ENCODE measurements at regions not wholly inside any gene's neighbourhood (a gene's known extent, or its start where the extent isn't known, plus 50 kb on each side); places are given as distances from the start of the nearest gene placed in this dataset.

DNA sequence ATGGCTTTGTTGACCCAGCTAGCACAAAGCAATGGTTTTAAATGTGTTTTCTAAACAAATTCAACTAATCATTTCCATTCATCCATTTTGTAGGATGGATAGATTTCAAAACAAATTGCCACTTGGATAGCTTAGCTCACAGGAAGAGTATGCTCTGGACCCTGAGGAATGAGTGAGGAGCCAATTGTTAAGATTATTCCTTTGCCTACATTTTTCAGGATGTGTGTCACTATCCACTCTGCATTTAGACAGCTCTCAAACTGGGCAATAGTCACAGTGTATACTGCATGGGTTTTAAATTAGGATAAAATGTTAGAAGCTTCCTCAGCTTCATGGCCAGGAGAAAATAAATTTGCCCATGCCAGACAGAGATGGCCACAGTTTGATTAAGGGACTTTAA lies 605.6 kb upstream of the TEX47 start:
- Histone ChIP-seq H3K4me1 (ENCODE audit: control insufficient read depth in 1 of 2, insufficient read depth in 2 of 2, low read length in 2 of 2) (peaks cover 0 to 15% of the 10 kb centered on the region in 2 donors), H3K9me3 (ENCODE audit: control insufficient read depth in 1 of 2, low read length in 2 of 2) (peaks cover 0 to 2% of the 10 kb centered on the region in 2 donors), H3K27ac (ENCODE audit: low read length) (no peak overlapping the region), H3K36me3 (ENCODE audit: control insufficient read depth in 1 of 2, insufficient read depth in 2 of 2, low read length in 2 of 2) (no peaks in the 10 kb centered on the region), H3K4me3 (ENCODE audit: low read depth in 1 of 2, low read length in 2 of 2) (no peak overlapping the region), H3K27me3 (ENCODE audit: low read depth, low read length) (no peaks in the 10 kb centered on the region)

DNA sequence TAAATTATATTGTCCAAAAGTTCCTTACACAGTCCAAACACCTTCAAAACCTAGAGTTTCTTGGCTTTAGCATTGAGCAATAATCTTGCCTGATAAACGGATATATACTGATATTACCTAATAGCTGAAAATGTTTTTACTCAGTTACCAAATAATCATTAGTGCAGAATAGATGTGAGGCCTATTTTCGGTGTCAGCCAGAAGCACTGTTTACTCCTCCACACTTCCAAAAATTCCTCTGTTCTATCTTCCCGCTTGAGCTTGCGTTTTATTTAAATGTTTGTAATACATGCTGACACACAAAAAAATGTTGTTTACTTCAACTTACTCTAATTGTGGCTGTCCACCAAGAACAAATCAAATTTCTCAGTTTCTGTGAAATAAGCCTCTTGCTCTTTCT lies 606.2 kb upstream of the TEX47 start:
- H3K36me3 ChIP-seq (ENCODE audit: control insufficient read depth in 1 of 2, insufficient read depth in 2 of 2, low read length in 2 of 2), result no peaks in the 10 kb centered on the region
- H3K27ac ChIP-seq (ENCODE audit: low read length), result no peak overlapping the region
- no peaks in the 10 kb centered on the region for H3K27me3 ChIP-seq (ENCODE audit: low read depth, low read length)
- peaks cover 0 to 2% of the 10 kb centered on the region in 2 donors for H3K9me3 ChIP-seq (ENCODE audit: control insufficient read depth in 1 of 2, low read length in 2 of 2)
- H3K4me3 ChIP-seq (ENCODE audit: low read depth in 1 of 2, low read length in 2 of 2), result no peak overlapping the region
- peaks cover 0 to 15% of the 10 kb centered on the region in 2 donors for H3K4me1 ChIP-seq (ENCODE audit: control insufficient read depth in 1 of 2, insufficient read depth in 2 of 2, low read length in 2 of 2)

DNA sequence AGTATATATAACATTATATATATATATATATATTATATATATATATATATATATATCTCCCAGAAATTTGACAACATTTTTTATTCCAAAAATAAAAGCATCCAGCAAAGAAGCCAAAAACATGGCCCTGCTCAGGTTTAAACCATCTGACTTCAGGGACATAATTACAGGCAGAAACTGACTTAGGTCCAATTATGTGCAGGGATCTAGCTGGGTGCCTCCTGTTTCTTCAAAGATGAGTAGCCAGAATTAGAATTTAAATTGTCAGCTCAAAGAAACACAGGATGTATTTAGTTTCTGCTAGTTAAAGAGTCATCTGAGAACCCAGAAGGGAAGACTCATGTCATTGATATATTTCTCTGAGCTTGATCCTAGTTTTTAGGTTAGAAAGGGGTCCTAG lies 656.4 kb upstream of the TEX47 start:
- H3K4me1 ChIP-seq (ENCODE audit: control insufficient read depth in 1 of 2, insufficient read depth in 2 of 2, low read length in 2 of 2), result no peaks in the 10 kb centered on the region
- no peak overlapping the region for H3K27ac ChIP-seq (ENCODE audit: low read length)
- H3K4me3 ChIP-seq (ENCODE audit: low read depth in 1 of 2, low read length in 2 of 2), result no peak overlapping the region
- H3K27me3 ChIP-seq (ENCODE audit: low read depth, low read length), result no peaks in the 10 kb centered on the region
- no peaks in the 10 kb centered on the region for H3K36me3 ChIP-seq (ENCODE audit: control insufficient read depth in 1 of 2, insufficient read depth in 2 of 2, low read length in 2 of 2)
- H3K9me3 ChIP-seq (ENCODE audit: control insufficient read depth in 1 of 2, low read length in 2 of 2), result no peaks in the 10 kb centered on the region

DNA sequence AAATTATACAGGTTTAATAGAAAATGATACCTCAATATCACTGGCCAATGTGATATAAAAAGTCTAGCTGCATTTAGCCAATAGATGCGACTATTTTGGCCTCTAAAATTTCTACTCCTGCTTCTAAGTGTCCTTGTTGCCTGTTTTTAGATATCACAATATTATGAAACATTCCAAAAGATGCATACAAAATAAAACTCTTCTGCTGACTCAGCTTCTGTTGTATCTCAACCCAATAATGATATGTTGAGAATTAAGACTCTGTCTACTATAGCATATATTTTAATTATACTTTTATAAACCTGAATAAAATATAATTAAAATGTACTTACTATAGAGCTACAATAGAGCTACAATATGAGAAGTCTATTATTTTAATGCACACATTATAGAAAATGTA lies 661.0 kb upstream of the TEX47 start:
- no peak overlapping the region for H3K4me3 ChIP-seq (ENCODE audit: low read depth in 1 of 2, low read length in 2 of 2)

DNA sequence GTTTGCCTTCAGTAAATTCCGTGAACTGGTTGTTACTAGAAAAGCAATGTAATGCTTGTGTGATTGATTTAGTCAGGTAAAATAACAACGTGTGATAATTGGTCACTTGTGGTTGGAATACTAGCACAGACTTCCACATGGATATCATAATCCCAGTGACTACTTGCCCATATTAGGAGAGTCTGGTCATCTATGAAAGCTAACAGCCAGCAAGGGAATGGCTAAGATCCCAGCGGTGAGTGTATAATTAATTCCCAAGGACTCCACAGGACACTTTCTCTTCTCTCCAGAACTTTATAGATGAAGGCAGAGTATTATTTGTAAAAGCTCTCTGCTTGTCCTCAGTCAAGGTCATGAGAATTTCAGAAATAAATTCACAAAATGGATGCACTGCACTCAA lies 662.6 kb upstream of the TEX47 start:
- H3K36me3 ChIP-seq (ENCODE audit: control insufficient read depth in 1 of 2, insufficient read depth in 2 of 2, low read length in 2 of 2), result no peaks in the 10 kb centered on the region
- no peaks in the 10 kb centered on the region for H3K9me3 ChIP-seq (ENCODE audit: control insufficient read depth in 1 of 2, low read length in 2 of 2)
- no peak overlapping the region for H3K27ac ChIP-seq (ENCODE audit: low read length)
- H3K4me3 ChIP-seq (ENCODE audit: low read depth in 1 of 2, low read length in 2 of 2), result no peak overlapping the region
- H3K27me3 ChIP-seq (ENCODE audit: low read depth, low read length), result no peaks in the 10 kb centered on the region
- H3K4me1 ChIP-seq (ENCODE audit: control insufficient read depth in 1 of 2, insufficient read depth in 2 of 2, low read length in 2 of 2), result no peaks in the 10 kb centered on the region

More for the DNA sequence above, 661.0 kb upstream of the TEX47 start:
- Histone ChIP-seq H3K27me3 (ENCODE audit: low read depth, low read length) (no peaks in the 10 kb centered on the region), H3K36me3 (ENCODE audit: control insufficient read depth in 1 of 2, insufficient read depth in 2 of 2, low read length in 2 of 2) (no peaks in the 10 kb centered on the region), H3K27ac (ENCODE audit: low read length) (no peak overlapping the region), H3K4me1 (ENCODE audit: control insufficient read depth in 1 of 2, insufficient read depth in 2 of 2, low read length in 2 of 2) (no peaks in the 10 kb centered on the region), H3K9me3 (ENCODE audit: control insufficient read depth in 1 of 2, low read length in 2 of 2) (no peaks in the 10 kb centered on the region)

DNA sequence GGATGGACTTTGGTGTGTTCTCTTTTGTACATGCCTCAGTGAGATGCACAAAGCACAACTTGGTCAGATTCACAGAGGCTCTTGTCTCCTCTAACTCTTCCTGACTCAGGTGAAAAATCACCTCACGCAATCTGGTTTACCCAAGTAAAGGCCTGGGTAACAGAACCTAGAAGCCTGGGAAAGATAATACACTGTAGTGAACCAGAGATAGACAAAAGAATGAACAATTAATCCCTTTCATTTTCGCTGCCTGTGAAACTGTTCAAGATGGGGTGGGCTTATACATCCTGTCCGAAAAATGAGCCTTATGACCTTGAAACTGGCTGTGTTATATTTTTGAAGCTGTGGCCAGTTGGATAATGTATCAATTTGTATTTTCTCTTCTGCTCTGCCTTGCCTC lies 678.9 kb upstream of the TEX47 start:
- Histone ChIP-seq H3K36me3 (ENCODE audit: control insufficient read depth in 1 of 2, insufficient read depth in 2 of 2, low read length in 2 of 2) (no peaks in the 10 kb centered on the region), H3K27me3 (ENCODE audit: low read depth, low read length) (no peaks in the 10 kb centered on the region), H3K27ac (ENCODE audit: low read length) (no peak overlapping the region), H3K4me3 (ENCODE audit: low read depth in 1 of 2, low read length in 2 of 2) (no peak overlapping the region), H3K4me1 (ENCODE audit: control insufficient read depth in 1 of 2, insufficient read depth in 2 of 2, low read length in 2 of 2) (no peaks in the 10 kb centered on the region), H3K9me3 (ENCODE audit: control insufficient read depth in 1 of 2, low read length in 2 of 2) (no peaks in the 10 kb centered on the region)

DNA sequence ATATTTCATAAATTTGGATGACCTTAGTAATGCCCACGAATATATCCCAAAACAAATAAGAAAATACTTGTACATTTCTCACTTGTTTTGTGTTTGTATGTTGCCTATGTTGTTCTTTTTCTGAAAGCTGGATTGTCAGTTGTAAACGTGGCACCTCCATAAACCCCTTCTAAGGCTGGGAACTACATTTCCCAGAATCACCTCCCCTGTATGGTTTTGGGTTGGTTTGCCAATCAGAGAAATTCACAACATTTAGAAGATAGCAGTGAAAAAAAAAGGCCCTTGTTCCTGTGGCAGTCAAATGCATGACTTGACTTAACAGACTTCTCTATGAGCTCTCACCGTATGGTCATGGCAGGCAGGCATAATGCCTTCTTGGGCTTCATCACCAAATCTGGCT lies 676.3 kb upstream of the STEAP1 start:
- Histone ChIP-seq H3K9me3 (ENCODE audit: control insufficient read depth in 1 of 2, low read length in 2 of 2) (no peaks in the 10 kb centered on the region), H3K4me1 (ENCODE audit: control insufficient read depth in 1 of 2, insufficient read depth in 2 of 2, low read length in 2 of 2) (no peaks in the 10 kb centered on the region), H3K27ac (ENCODE audit: low read length) (no peak overlapping the region), H3K27me3 (ENCODE audit: low read depth, low read length) (no peaks in the 10 kb centered on the region), H3K36me3 (ENCODE audit: control insufficient read depth in 1 of 2, insufficient read depth in 2 of 2, low read length in 2 of 2) (no peaks in the 10 kb centered on the region), H3K4me3 (ENCODE audit: low read depth in 1 of 2, low read length in 2 of 2) (no peak overlapping the region)

DNA sequence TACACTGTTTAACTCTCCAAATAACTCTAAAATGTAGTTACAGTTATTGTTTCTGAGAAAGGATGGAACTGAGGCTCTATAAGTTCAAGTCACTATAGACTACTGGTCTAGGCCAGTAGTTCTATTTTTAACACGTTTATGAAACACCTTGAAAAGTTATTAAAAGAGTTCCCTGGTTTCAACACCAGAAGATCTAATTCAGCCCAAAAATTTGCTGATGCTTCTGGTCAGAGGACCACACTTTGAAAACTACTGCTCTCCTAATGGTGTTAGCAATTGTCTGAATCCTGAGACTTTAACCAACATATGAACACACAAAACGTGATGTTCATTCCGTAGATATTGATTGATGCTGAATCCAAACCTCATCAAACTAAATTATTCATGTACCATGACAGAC lies 658.6 kb upstream of the STEAP1 start:
- Histone ChIP-seq H3K27ac (ENCODE audit: low read length) (no peak overlapping the region), H3K9me3 (ENCODE audit: control insufficient read depth in 1 of 2, low read length in 2 of 2) (no peaks in the 10 kb centered on the region), H3K4me1 (ENCODE audit: control insufficient read depth in 1 of 2, insufficient read depth in 2 of 2, low read length in 2 of 2) (no peaks in the 10 kb centered on the region), H3K27me3 (ENCODE audit: low read depth, low read length) (no peaks in the 10 kb centered on the region), H3K4me3 (ENCODE audit: low read depth in 1 of 2, low read length in 2 of 2) (no peak overlapping the region), H3K36me3 (ENCODE audit: control insufficient read depth in 1 of 2, insufficient read depth in 2 of 2, low read length in 2 of 2) (no peaks in the 10 kb centered on the region)

DNA sequence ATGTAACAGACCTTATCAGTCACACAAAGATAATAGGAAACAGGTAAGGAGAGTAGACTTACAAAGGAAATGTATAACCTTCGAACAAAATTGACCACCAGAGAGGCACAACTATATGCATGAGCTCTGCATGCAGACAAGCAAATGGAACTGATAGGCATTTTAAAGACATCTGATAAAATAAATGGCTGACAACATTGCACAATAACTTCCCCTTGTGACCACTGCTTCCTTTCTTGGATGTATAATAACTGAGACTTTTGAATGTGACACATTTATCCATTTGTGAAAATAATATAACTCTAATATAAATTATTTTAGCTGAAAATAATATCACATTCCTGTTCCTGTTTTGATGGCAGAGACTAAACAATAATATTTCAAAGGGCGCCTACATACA lies 654.2 kb upstream of the STEAP1 start:
- H3K36me3 ChIP-seq (ENCODE audit: control insufficient read depth in 1 of 2, insufficient read depth in 2 of 2, low read length in 2 of 2), result no peaks in the 10 kb centered on the region

DNA sequence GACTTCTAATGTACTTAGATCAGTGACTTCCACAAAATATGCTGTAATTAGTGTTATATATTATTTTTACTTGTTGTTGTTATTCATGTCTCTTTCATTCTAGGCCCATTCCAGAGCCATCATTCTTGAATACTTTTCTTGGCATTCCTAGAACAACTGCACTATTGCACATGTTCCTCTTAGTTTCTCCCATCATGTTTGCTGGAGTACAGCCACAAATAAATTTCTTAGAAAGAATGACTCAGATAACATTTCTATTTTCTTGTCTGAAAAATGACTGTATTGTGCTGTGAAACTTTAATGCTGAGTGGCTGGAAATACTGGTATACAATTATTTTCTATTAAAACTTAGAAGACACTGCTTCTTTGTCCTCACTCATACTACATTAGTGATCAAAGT lies 651.0 kb upstream of the STEAP1 start:
- Histone ChIP-seq H3K27me3 (ENCODE audit: low read depth, low read length) (no peaks in the 10 kb centered on the region), H3K36me3 (ENCODE audit: control insufficient read depth in 1 of 2, insufficient read depth in 2 of 2, low read length in 2 of 2) (no peaks in the 10 kb centered on the region), H3K4me3 (ENCODE audit: low read depth in 1 of 2, low read length in 2 of 2) (no peak overlapping the region), H3K4me1 (ENCODE audit: control insufficient read depth in 1 of 2, insufficient read depth in 2 of 2, low read length in 2 of 2) (no peaks in the 10 kb centered on the region), H3K27ac (ENCODE audit: low read length) (no peak overlapping the region), H3K9me3 (ENCODE audit: control insufficient read depth in 1 of 2, low read length in 2 of 2) (no peaks in the 10 kb centered on the region)

More for the DNA sequence above, 654.2 kb upstream of the STEAP1 start:
- no peaks in the 10 kb centered on the region for H3K9me3 ChIP-seq (ENCODE audit: control insufficient read depth in 1 of 2, low read length in 2 of 2)
- H3K27me3 ChIP-seq (ENCODE audit: low read depth, low read length), result no peaks in the 10 kb centered on the region
- no peaks in the 10 kb centered on the region for H3K4me1 ChIP-seq (ENCODE audit: control insufficient read depth in 1 of 2, insufficient read depth in 2 of 2, low read length in 2 of 2)
- no peak overlapping the region for H3K4me3 ChIP-seq (ENCODE audit: low read depth in 1 of 2, low read length in 2 of 2)
- no peak overlapping the region for H3K27ac ChIP-seq (ENCODE audit: low read length)

DNA sequence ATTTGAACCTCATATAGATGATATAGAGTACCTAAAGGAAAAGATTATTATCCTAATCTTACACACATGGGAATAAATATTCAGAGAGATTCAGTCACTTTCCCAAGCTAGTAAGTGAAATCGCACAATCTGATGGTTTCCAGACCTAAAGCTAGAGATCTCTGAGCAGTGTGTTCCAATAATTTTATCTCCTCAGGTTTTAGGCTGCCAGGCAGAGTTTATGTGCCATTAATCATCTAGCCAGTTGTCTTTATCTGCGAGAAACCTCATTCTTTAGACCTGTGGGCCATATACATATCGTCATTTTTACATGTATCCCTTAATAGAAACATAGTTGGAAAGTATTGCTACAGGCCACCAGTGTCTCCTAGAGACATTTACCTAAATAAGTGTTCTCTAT lies 647.2 kb upstream of the STEAP1 start:
- H3K4me1 ChIP-seq (ENCODE audit: control insufficient read depth in 1 of 2, insufficient read depth in 2 of 2, low read length in 2 of 2), result no peaks in the 10 kb centered on the region
- no peaks in the 10 kb centered on the region for H3K36me3 ChIP-seq (ENCODE audit: control insufficient read depth in 1 of 2, insufficient read depth in 2 of 2, low read length in 2 of 2)
- no peaks in the 10 kb centered on the region for H3K27me3 ChIP-seq (ENCODE audit: low read depth, low read length)
- H3K4me3 ChIP-seq (ENCODE audit: low read depth in 1 of 2, low read length in 2 of 2), result no peak overlapping the region
- no peaks in the 10 kb centered on the region for H3K9me3 ChIP-seq (ENCODE audit: control insufficient read depth in 1 of 2, low read length in 2 of 2)
- no peak overlapping the region for H3K27ac ChIP-seq (ENCODE audit: low read length)

DNA sequence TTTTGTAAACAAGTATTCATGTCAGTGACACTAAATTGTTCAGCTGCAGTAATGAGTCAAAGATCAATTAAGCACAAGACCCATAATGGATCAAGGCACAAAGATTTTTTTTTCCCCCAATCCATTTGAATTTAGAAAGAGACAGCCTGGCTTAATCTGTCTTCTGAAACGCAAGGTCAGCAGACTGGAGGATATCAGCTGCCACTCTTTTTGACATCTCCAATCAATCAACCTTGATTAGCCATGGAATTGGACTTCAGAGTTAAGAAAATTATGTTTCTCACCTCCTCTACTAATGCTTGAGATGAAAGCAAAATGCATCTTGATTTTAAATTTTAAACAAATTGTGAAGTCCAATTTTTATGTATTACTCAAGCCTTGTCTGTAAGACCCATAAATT lies 642.4 kb upstream of the STEAP1 start:
- Histone ChIP-seq H3K27me3 (ENCODE audit: low read depth, low read length) (no peaks in the 10 kb centered on the region), H3K36me3 (ENCODE audit: control insufficient read depth in 1 of 2, insufficient read depth in 2 of 2, low read length in 2 of 2) (no peaks in the 10 kb centered on the region), H3K4me1 (ENCODE audit: control insufficient read depth in 1 of 2, insufficient read depth in 2 of 2, low read length in 2 of 2) (no peaks in the 10 kb centered on the region), H3K9me3 (ENCODE audit: control insufficient read depth in 1 of 2, low read length in 2 of 2) (no peaks in the 10 kb centered on the region), H3K27ac (ENCODE audit: low read length) (no peak overlapping the region), H3K4me3 (ENCODE audit: low read depth in 1 of 2, low read length in 2 of 2) (no peak overlapping the region)

Measured in muscle layer of duodenum (tissue), 2 donors.